Epithelial cell of proximal tubule (primary cell): ENCODE measurements at regions not wholly inside any gene's neighbourhood (a gene's known extent, or its start where the extent isn't known, plus 50 kb on each side); places are given as distances from the start of the nearest gene placed in this dataset.
"Not testable (repeated sequence)": the region's sequence is repeated elsewhere in the genome, so short reads cannot be mapped to it uniquely, and the experiment has no call there.

Source experiments
- DNase-seq: peaks from one replicate; pipeline ENCODE4 v3.0.0-alpha.2; 2011; ENCODE audit warnings: low read depth
- H3K4me3 ChIP-seq: 2 replicates; pipeline ENCODE4 v1.5.1; 2011; ENCODE audit warnings: low read depth, mild to moderate bottlenecking, low read length
- CTCF ChIP-seq: conservative IDR thresholded peaks from 2 replicates; pipeline ENCODE4 v1.5.1; 2012; ENCODE audit warnings: low read depth, mild to moderate bottlenecking, low read length

GRCh38 chr6:85917522-85917921, 274.8 kb upstream of the SYNCRIP start:
- H3K4me3 ChIP-seq, result no peak overlapping the region
- no peak for TF ChIP-seq CTCF
- no peak for DNase-seq

- no peak for TF ChIP-seq CTCF
- no peak for DNase-seq
- no peak overlapping the region for H3K4me3 ChIP-seq
These were observed 270.3 kb upstream of the SYNCRIP start for GRCh38 chr6:85913001-85913400.

GRCh38 chr6:85912582-85912981, 269.9 kb upstream of the SYNCRIP start:
- TF ChIP-seq CTCF, result no peak
- no peak for DNase-seq

GRCh38 chr6:85911067-85911466, 268.4 kb upstream of the SYNCRIP start:
- no peak for TF ChIP-seq CTCF
- no peak overlapping the region for H3K4me3 ChIP-seq
- DNase-seq, result no peak

More at GRCh38 chr6:85912582-85912981, 269.9 kb upstream of the SYNCRIP start:
- H3K4me3 ChIP-seq, result no peak overlapping the region

GRCh38 chr6:85908120-85908519, 265.4 kb upstream of the SYNCRIP start:
- H3K4me3 ChIP-seq, DNase-seq: not testable (repeated sequence)

GRCh38 chr6:85892346-85892745, 249.7 kb upstream of the SYNCRIP start:
- no peak overlapping the region for H3K4me3 ChIP-seq
- TF ChIP-seq CTCF, result no peak
- DNase-seq, result no peak

GRCh38 chr6:85887461-85887860, 244.8 kb upstream of the SYNCRIP start:
- DNase-seq, result no peak
- no peak overlapping the region for H3K4me3 ChIP-seq
- no peak for TF ChIP-seq CTCF

GRCh38 chr6:85868685-85869084, 226.0 kb upstream of the SYNCRIP start:
- no peak for TF ChIP-seq CTCF
- no peak for DNase-seq
- H3K4me3 ChIP-seq, result no peak overlapping the region
